PC-3 (cell line): ENCODE measurements at regions not wholly inside any gene's neighbourhood (a gene's known extent, or its start where the extent isn't known, plus 50 kb on each side); places are given as distances from the start of the nearest gene placed in this dataset.

Source experiments
- ATAC-seq: fragments of 200-7000 bp; cut with Tn5 transposase; 2 replicates; pipeline ENCODE4 v1.9.1; 2020; ENCODE audit warnings: mild to moderate bottlenecking, moderate library complexity
- BruUV-seq: library from RNA; stranded (reverse); fragments of 400-500 nt; replicated peaks from 2 replicates; lab custom pipeline; 2021; lab: Mats Ljungman, UMichigan
- CTCF ChIA-PET: fragments of 300-600 bp; sonication (Branson Sonifier 250); formaldehyde crosslinking; loops from one replicate; lab custom pipeline; 2022; ENCODE audit warnings: antibody characterized with exemption; lab: Charles Lee
- POLR2A ChIA-PET: fragments of 300-600 bp; sonication (Branson Sonifier 250); formaldehyde crosslinking; loops from one replicate; lab custom pipeline; 2022; ENCODE audit warnings: antibody characterized with exemption; ENCODE audit not compliant: unreplicated experiment; lab: Charles Lee
- DNase-seq: peaks from one replicate; pipeline ENCODE4 v3.0.0-alpha.2; 2015
- H2AFZ ChIP-seq: fragments of 300-600 bp; sonication (generic); 2 replicates; pipeline ENCODE4 v1.6.0; 2016; ENCODE audit warnings: antibody characterized with exemption, low read length
- H3F3A ChIP-seq: fragments of 300-600 bp; sonication (generic); one replicate; pipeline ENCODE4 v1.6.0; 2017; ENCODE audit warnings: antibody characterized with exemption, low read length, control low read depth, mild to moderate bottlenecking; ENCODE audit not compliant: unreplicated experiment
- H3K27ac ChIP-seq: fragments of 300-600 bp; sonication (generic); 2 replicates; pipeline ENCODE4 v1.5.1; 2016; ENCODE audit warnings: mild to moderate bottlenecking, low read length
- H3K27me3 ChIP-seq: fragments of 300-600 bp; sonication (generic); 2 replicates; pipeline ENCODE4 v1.6.1; 2016; ENCODE audit warnings: low read length, mixed read lengths
- H3K36me3 ChIP-seq: fragments of 300-600 bp; sonication (generic); 2 replicates; pipeline ENCODE4 v1.6.1; 2016; ENCODE audit warnings: low read depth, mixed run types, low read length, mixed read lengths
- H3K4me1 ChIP-seq: fragments of 300-600 bp; sonication (generic); 2 replicates; pipeline ENCODE4 v1.5.1; 2016; ENCODE audit warnings: low read length; ENCODE audit not compliant: insufficient read depth
- H3K4me2 ChIP-seq: fragments of 300-600 bp; sonication (generic); 2 replicates; pipeline ENCODE4 v1.6.0; 2016; ENCODE audit warnings: low read length
- H3K4me3 ChIP-seq: fragments of 300-600 bp; sonication (generic); 2 replicates; pipeline ENCODE4 v1.5.1; 2016; ENCODE audit warnings: mild to moderate bottlenecking, low read length, mixed read lengths
- H3K79me2 ChIP-seq: fragments of 300-600 bp; sonication (generic); 2 replicates; pipeline ENCODE4 v1.6.1; 2017; ENCODE audit warnings: low read length, mixed read lengths
- H3K9ac ChIP-seq: fragments of 300-600 bp; sonication (generic); 2 replicates; pipeline ENCODE4 v1.6.0; 2016; ENCODE audit warnings: mild to moderate bottlenecking, low read length
- H3K9me2 ChIP-seq: fragments of 300-600 bp; sonication (generic); replicated peaks from 2 replicates; pipeline ENCODE4 v1.6.1; 2016; ENCODE audit warnings: mixed run types, low read length, mixed read lengths
- H3K9me3 ChIP-seq: fragments of 300-600 bp; sonication (generic); 2 replicates; pipeline ENCODE4 v1.6.1; 2016; ENCODE audit warnings: low read length, mixed read lengths
- H4K20me1 ChIP-seq: fragments of 300-600 bp; sonication (generic); 2 replicates; pipeline ENCODE4 v1.6.1; 2016; ENCODE audit warnings: low read length, mixed read lengths
- EZH2 ChIP-seq: fragments of 300-600 bp; sonication (generic); IDR thresholded peaks from one replicate; pipeline ENCODE4 v1.6.1; 2017; ENCODE audit warnings: antibody characterized with exemption, mild to moderate bottlenecking, low read length; ENCODE audit not compliant: unreplicated experiment
- EZH2phosphoT487 ChIP-seq: fragments of 300-600 bp; sonication (generic); IDR thresholded peaks from 2 replicates; pipeline ENCODE4 v1.6.1; 2018; ENCODE audit warnings: mild to moderate bottlenecking, antibody characterized with exemption, low read length, borderline replicate concordance
- intact Hi-C: fragments of 100-400 bp; cut with micrococcal nuclease; formaldehyde crosslinking; loops from 2 replicates; pipeline ENCODE4 v1.9.0; 2023
- TF ChIP-seq, protein P1 (sequence below): fragments of 300-600 bp; sonication (generic); conservative IDR thresholded peaks from 2 replicates; pipeline ENCODE4 v1.5.1; 2017; ENCODE audit warnings: antibody characterized with exemption, low read depth, mild to moderate bottlenecking, low read length

- TF ChIP-seq EZH2 (no peak), EZH2phosphoT487 (no peak)
- TF ChIP-seq, protein P1, sequence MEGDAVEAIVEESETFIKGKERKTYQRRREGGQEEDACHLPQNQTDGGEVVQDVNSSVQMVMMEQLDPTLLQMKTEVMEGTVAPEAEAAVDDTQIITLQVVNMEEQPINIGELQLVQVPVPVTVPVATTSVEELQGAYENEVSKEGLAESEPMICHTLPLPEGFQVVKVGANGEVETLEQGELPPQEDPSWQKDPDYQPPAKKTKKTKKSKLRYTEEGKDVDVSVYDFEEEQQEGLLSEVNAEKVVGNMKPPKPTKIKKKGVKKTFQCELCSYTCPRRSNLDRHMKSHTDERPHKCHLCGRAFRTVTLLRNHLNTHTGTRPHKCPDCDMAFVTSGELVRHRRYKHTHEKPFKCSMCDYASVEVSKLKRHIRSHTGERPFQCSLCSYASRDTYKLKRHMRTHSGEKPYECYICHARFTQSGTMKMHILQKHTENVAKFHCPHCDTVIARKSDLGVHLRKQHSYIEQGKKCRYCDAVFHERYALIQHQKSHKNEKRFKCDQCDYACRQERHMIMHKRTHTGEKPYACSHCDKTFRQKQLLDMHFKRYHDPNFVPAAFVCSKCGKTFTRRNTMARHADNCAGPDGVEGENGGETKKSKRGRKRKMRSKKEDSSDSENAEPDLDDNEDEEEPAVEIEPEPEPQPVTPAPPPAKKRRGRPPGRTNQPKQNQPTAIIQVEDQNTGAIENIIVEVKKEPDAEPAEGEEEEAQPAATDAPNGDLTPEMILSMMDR: no peak
- ChIA-PET CTCF (no interaction called here), POLR2A (no interaction called here)
- Histone ChIP-seq H3K79me2 (no peaks in the 10 kb centered on the region), H3K9me3 (no peaks in the 10 kb centered on the region), H3K27me3 (no peaks in the 10 kb centered on the region), H3K4me2 (no peak overlapping the region), H3K36me3 (no peaks in the 10 kb centered on the region), H3K9ac (no peak overlapping the region), H3K4me1 (no peaks in the 10 kb centered on the region), H3K4me3 (no peak overlapping the region), H4K20me1 (no peaks in the 10 kb centered on the region), H3K9me2 (no peaks in the 10 kb centered on the region), H3F3A (no peaks in the 10 kb centered on the region), H3K27ac (no peak overlapping the region), H2AFZ (no peak overlapping the region)
- no peak for DNase-seq
- no peak for ATAC-seq
- intact Hi-C loops: loop anchor here (2.0 to 10.0 kb wide), 3 partner anchors 113 to 369 kb away; partner anchors contain the start of gene SLC1A1
- BruUV-seq: no TSS peak
Measured at GRCh38 chr9:4381744-4382143, 81.9 kb upstream of the GLIS3 start.

DNA sequence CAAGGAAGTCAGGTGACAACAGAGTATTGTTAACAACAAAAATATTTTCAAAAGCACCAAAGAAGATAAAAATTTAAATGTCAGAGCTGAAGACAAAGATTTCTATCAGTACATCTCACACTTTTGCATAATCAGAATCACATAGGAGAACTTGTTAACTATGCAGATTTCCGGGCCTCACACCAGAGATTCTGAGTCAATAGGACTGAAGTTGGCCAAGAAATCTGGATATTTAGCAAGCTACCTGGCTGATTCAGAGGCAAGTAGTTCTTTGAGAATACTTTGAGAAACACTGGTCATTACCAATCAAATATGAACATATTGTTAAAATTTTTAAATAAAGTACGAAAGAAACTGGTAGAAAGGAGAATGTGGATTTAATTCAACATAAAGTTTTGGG is 80.5 kb upstream of the GLIS3 start:
- CTCF ChIA-PET: no interaction called here
- BruUV-seq: no TSS peak
- intact Hi-C loops: loop anchor here (10.0 kb wide), 1 partner anchor 114 kb away; the partner anchor contains the start of gene SLC1A1

More for the DNA sequence above, 80.5 kb upstream of the GLIS3 start:
- no peaks in the 10 kb centered on the region for H3K9me2 ChIP-seq
- POLR2A ChIA-PET: no interaction called here
- no peak overlapping the region for H2AFZ ChIP-seq
- H4K20me1 ChIP-seq: no peaks in the 10 kb centered on the region
- no peak overlapping the region for H3K4me2 ChIP-seq
- no peaks in the 10 kb centered on the region for H3K27me3 ChIP-seq
- H3K79me2 ChIP-seq: no peaks in the 10 kb centered on the region
- no peaks in the 10 kb centered on the region for H3K9me3 ChIP-seq
- no peak for DNase-seq
- H3K36me3 ChIP-seq: no peaks in the 10 kb centered on the region
- TF ChIP-seq EZH2 (no peak), EZH2phosphoT487 (no peak)
- TF ChIP-seq, protein P1: no peak
- H3K4me3 ChIP-seq: no peak overlapping the region
- H3K27ac ChIP-seq: no peak overlapping the region
- no peak overlapping the region for H3K9ac ChIP-seq
- H3K4me1 ChIP-seq: 0 out of 2 replicates have a peak, but pooled peaks cover 6% of the 10 kb centered on the region
- no peaks in the 10 kb centered on the region for H3F3A ChIP-seq
- no peak for ATAC-seq
